ENCODE measurements at regions not wholly inside any gene's neighbourhood (a gene's known extent, or its start where the extent isn't known, plus 50 kb on each side); places are given as distances from the start of the nearest gene placed in this dataset.

- no peak for DNase-seq (ENCODE audit: low read depth)
These were observed 1344.3 kb upstream of the ADGRL3 start for GRCh38 chr4:59855630-59856352.

- DNase-seq (ENCODE audit: low read depth) = no peak
These were observed 1331.1 kb upstream of the ADGRL3 start for GRCh38 chr4:59869056-59869455.

GRCh38 chr4:59869559-59869958 lies 1330.6 kb upstream of the ADGRL3 start:
- no peak for DNase-seq (ENCODE audit: low read depth)

DNA sequence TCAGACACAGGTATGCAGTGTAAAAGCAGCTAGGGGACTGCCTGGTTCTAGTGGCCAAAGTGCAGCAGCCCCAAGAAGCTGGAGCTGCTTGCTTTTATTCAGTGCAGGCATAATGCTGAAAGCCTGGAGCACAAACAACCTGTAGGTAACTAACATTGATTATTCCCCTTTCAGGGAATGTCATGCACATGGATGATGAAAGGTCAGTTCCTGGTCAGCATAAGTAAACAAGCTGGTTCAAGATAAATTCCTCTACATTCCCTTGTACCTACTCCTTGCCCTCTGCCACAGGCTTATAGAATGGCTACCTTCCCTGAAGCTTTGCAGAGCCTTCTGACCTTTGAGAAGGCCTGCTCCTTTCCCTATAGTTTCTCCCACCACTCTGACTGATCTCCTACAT lies 1318.5 kb upstream of the ADGRL3 start:
- DNase-seq (ENCODE audit: low read depth) = no peak

DNA sequence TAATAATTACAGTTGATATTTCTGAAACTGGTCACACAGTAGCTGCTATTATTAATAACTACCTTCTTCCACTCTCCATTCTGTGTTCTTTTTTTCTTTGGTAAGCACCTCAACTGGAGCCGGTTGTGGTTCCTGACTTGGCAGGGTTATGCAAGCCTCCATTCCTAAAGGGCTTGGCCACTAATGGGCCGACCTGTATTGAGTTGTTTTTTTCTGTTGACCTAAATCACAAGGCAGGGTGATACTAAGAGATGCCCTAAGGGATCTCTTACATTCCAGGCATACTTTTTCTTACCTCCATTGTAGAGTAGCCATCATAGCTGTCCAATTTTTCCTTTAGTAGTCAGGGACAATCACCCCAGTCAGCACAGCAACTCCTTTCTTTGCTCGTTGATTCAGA lies 1295.8 kb upstream of the ADGRL3 start:
- DNase-seq (ENCODE audit: low read depth) = no peak

GRCh38 chr4:59920416-59920815 lies 1279.7 kb upstream of the ADGRL3 start:
- DNase-seq (ENCODE audit: low read depth) = no peak

GRCh38 chr4:59925290-59925689 lies 1274.8 kb upstream of the ADGRL3 start:
- no peak for DNase-seq (ENCODE audit: low read depth)

DNA sequence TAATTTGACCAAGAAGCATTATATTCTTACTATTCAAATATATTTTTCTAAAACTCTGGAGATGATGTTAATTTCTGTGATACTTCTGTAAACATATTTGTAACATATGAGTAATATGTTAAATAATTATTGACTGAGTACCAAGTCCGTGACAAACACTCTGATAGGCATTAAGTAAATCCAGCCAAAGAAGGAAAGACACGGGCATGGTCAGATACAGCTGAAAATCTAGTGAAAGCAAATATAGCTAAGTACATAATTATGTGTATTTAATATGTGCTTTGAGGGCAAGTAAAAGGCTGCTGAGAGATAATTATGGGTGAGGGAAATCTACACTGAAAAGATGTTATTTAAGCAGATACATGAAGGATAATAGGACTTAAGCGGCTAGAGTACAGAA lies 1263.6 kb upstream of the ADGRL3 start:
- no peak for DNase-seq (ENCODE audit: low read depth)

DNA sequence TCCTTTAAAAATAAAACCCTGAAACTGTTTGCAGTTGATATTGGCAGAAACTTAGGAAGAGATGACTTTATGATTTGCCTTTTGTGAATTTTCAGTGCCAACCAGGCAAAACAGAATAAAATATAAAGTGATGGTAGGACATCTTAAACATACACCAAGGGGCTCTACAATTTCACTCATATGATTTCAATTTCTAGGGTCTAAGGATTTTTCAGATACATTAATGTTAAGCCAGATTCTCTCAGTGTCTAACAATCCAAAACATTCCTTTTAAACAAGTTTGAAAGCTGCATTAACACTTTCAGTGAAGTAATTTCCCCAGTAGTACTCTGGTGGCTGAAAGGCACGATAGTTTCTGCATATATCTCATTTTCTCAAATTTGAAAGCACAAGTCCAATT lies 1262.0 kb upstream of the ADGRL3 start:
- no peak for DNase-seq (ENCODE audit: low read depth)

- DNase-seq (ENCODE audit: low read depth) = no peak
These were observed 1254.8 kb upstream of the ADGRL3 start for GRCh38 chr4:59945277-59945676.

DNA sequence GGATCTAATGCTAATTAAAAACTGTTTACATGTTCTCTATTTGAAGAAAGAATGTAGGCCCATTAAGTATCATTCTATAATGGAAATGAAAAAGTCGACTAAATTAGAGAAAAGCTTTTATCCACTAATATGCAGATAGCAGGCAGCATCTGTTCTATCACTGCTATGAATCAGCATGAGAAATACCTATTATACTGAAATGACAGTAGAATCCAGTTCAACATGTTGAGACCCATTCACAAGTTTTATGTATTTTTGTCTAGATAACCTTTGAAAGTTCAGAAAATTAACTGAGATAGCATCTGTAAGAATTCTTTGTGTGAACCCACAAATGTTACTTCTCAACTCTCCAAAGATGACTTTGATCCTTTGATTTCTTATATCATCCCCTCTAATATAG lies 1254.4 kb upstream of the ADGRL3 start:
- no peak for DNase-seq (ENCODE audit: low read depth)

- no peak for DNase-seq (ENCODE audit: low read depth)
These were observed 1243.8 kb upstream of the ADGRL3 start for GRCh38 chr4:59956366-59956765.

DNA sequence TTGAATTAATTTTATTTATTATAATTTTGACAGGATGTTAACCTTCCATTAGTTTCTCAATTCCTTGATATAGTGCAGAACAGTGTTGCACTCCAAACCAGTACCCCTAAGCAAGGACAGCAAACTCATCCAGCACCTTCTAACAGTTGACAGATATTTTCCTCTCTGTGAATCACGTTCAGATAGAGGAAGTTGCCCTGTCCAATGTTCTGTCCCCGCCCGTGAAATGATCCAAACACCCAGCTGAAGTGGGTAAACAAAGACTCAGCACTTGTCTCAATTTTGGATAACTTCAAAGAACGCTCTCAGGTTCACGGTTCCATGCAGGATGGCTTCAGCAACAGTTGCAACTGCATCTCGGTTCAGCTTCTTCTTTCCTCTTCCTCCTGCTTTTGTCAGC lies 1240.0 kb upstream of the ADGRL3 start:
- DNase-seq (ENCODE audit: low read depth) = no peak

- no peak for DNase-seq (ENCODE audit: low read depth)
These were observed 1233.4 kb upstream of the ADGRL3 start for GRCh38 chr4:59966758-59967157.

DNA sequence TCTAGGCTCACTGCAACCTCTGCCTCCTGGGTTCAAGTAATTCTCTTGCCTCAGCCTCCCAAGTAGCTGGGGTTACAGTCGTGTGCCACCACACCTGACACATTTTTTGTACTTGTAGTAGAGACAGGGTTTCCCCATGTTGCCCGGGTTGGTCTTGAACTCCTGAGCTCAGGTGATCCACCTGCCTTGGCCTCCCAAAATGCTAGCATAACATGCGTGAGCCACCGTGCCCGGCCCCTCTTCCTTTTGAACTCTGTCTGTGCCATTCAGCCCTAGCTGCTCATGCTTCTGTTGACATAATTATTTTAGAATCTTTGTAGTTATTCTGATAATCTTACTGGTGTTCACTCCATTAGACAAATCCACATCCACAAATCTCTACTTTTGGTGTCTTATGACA lies 1231.3 kb upstream of the ADGRL3 start:
- DNase-seq (ENCODE audit: low read depth) = no peak

- no peak for DNase-seq (ENCODE audit: low read depth)
These were observed 1230.2 kb upstream of the ADGRL3 start for GRCh38 chr4:59969909-59970308.

GRCh38 chr4:59971952-59972351 lies 1228.2 kb upstream of the ADGRL3 start:
- no peak for DNase-seq (ENCODE audit: low read depth)

- no peak for DNase-seq (ENCODE audit: low read depth)
These were observed 1226.6 kb upstream of the ADGRL3 start for GRCh38 chr4:59973492-59973891.

DNA sequence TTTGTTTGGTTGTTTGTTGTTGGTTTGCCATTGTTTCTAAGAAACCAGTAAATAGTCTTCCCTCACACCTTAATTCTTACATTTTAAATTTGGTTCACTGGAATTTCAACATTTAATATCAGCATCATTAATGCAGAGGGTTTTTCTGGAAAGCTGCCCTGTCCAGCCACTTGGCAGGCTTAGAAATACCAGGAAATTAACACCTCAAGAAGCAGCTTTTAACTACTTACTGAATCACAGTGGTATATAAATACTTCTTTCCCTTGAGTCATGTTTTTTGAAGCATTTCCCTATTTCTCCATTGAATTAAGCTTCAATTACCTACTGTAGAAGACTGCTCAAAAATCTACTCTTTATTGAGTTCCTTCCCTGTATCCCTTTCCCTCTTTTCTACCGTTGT lies 1221.1 kb upstream of the ADGRL3 start:
- no peak for DNase-seq (ENCODE audit: low read depth)

DNA sequence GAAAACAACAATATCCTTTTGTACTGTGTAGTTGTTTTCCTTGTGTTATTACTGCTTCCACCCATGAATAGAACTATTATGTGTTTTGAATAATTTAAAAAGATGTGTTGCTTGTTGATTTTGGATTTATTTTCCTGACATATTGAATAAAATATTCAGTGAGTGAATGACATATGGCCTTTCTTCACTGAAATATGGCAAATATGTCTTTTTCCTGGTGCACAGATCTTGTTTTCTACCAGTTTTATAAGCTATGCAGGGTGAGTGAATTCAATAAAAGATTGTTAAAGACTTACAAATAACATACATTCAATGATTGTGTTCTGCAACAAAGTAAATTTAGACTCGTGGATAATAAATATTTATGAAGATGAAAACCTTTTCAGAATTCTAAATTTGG lies 1216.3 kb upstream of the ADGRL3 start:
- DNase-seq (ENCODE audit: low read depth) = no peak

GRCh38 chr4:59987289-59987688 lies 1212.8 kb upstream of the ADGRL3 start:
- DNase-seq (ENCODE audit: low read depth) = no peak

- no peak for DNase-seq (ENCODE audit: low read depth)
These were observed 1206.0 kb upstream of the ADGRL3 start for GRCh38 chr4:59994118-59994517.

GRCh38 chr4:60002603-60003337 lies 1197.4 kb upstream of the ADGRL3 start:
- no peak for DNase-seq (ENCODE audit: low read depth)

All from HS-27A (cell line).